ENCODE measurements at regions not wholly inside any gene's neighbourhood (a gene's known extent, or its start where the extent isn't known, plus 50 kb on each side); places are given as distances from the start of the nearest gene placed in this dataset.

DNA sequence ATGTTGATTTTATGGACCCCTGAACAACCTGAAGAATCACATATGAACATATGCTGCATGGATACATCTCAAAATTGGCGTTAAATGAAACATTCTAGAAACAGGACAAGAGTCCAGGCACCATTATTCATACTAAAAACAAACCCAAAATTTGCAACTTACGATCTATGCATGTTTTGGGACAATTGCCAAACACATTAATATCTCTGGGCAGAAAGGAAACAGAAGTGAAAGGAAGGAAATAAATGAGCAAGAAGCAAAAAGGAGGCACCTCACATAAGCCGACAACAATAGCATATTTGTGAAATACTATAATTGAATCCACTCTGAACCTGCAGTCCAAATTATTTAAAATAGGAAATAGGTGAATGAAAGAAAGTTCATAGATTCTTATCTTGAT lies 1505.3 kb downstream of the AACS start:
- DNase-seq (no peak), ATAC-seq (replicated peaks in 1 of 2) (no peak)
- H3K4me1 Mint-ChIP-seq (ENCODE audit: low read depth), result no peaks in the 10 kb centered on the region
- no peaks in the 10 kb centered on the region for H3K27me3 Mint-ChIP-seq (ENCODE audit: low read depth)
- H3K4me3 Mint-ChIP-seq, result no peak overlapping the region
- H3K36me3 Mint-ChIP-seq (ENCODE audit: insufficient read depth in 2 of 2), result no peaks in the 10 kb centered on the region
- H3K9me3 Mint-ChIP-seq, result peaks cover 0 to 3% of the 10 kb centered on the region in 2 donors
- H3K27ac Mint-ChIP-seq, result no peak overlapping the region

DNA sequence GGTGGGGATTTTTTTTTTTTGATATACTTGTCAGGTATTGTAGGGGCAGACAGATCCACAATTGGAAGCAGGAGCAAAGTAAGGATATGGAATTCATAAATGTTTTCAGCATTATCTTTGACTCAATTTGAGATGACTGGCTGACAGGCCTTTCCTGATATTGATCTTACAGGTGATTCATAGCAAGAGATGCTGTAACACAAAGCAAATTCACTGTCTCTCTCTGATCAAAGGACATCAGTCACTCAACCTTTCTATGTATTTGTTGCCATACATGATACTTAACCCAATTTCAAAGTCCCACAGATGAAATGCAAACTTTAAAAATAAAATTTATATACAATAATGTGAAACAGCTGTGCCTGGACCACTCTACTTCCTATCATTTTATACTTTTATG lies 1506.9 kb downstream of the AACS start:
- ATAC-seq (replicated peaks in 1 of 2) (peak in 1 of 2 donors; percentile 61), DNase-seq (no peak)
- Mint-ChIP-seq H3K4me1 (ENCODE audit: low read depth) (no peaks in the 10 kb centered on the region), H3K36me3 (ENCODE audit: insufficient read depth in 2 of 2) (no peaks in the 10 kb centered on the region), H3K4me3 (no peak overlapping the region), H3K27ac (no peak overlapping the region), H3K9me3 (peaks cover 4 to 7% of the 10 kb centered on the region in 2 donors), H3K27me3 (ENCODE audit: low read depth) (no peaks in the 10 kb centered on the region)

DNA sequence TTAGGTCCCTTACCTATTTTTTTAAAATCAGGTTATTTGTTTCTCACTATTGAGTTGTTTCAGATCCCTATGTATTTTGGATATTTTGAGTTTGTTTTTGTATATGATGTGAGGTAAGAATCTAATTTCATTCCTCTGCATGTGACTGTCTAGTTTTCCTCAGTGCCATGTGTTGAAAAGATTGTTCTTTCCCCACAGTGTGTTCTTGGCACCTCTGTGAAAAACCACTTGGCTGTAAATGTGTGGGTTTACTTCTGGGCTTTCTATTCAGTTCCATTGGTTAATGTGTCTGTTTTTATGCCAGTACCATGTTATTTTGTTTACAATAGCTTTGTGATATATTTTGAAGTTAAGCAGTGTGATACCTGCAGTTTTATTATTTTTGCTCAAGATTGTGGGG lies 1516.4 kb downstream of the AACS start:
- Mint-ChIP-seq H3K4me1 (ENCODE audit: low read depth) (no peaks in the 10 kb centered on the region), H3K27me3 (ENCODE audit: low read depth) (no peaks in the 10 kb centered on the region), H3K9me3 (peaks cover 2 to 3% of the 10 kb centered on the region in 2 donors), H3K4me3 (no peak overlapping the region), H3K27ac (no peak overlapping the region), H3K36me3 (ENCODE audit: insufficient read depth in 2 of 2) (no peaks in the 10 kb centered on the region)
- ATAC-seq (replicated peaks in 1 of 2) (no peak), DNase-seq (no peak)

DNA sequence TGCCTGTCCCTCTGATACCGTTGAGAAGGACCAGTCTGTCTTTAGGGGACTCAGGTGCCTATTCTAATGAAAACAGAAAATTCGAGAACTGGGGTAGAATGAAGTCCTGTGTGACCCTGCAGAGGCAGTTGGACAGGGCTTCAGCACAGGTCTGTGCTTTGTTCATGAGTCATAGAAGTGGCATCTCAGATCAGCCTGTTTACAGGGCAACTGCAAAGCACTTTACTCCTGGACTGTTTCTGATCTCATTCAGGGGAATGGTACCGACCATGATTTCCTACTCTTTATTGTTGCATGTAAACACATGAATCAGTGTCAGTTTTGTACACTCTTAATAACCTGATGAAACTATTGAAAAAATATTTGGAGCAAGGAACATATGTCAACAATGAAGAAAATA lies 1517.0 kb downstream of the AACS start:
- Mint-ChIP-seq H3K27ac (no peak overlapping the region), H3K4me1 (ENCODE audit: low read depth) (no peaks in the 10 kb centered on the region), H3K36me3 (ENCODE audit: insufficient read depth in 2 of 2) (no peaks in the 10 kb centered on the region), H3K9me3 (peaks cover 0 to 1% of the 10 kb centered on the region in 2 donors), H3K27me3 (ENCODE audit: low read depth) (no peaks in the 10 kb centered on the region), H3K4me3 (no peak overlapping the region)
- DNase-seq (no peak), ATAC-seq (replicated peaks in 1 of 2) (no peak)

DNA sequence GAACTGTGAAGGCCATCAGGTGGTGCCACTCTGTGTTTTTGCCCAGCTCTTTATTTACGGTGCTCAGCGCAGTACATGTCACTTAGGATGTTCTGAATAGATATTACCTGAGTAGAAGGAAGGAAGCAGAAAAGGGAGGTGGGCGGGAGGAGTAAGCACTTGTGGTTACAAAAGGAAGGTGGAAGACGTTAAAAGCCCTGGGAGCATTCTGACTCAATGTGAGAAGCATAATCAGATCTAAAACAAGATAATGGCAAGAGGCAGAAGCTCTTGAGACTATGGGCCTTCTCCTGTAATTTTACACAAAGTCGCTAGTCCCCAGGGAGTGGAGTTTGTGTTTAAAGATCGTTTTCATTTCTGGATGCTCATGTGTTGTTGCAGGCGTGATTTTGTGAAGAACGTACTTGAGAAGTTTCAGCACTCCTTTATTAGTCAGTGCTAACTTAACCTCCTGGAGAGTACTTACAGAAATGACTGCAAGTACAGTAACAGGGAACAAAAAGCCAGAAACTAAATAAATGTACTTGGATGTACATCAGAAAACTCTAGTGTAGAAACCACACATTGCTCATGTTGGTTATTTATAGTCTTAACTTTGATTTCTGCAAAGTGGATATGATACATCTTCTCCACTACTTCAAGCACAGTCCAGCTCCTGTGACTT lies 1523.5 kb downstream of the AACS start:
- Mint-ChIP-seq H3K27ac (no peak overlapping the region), H3K27me3 (ENCODE audit: low read depth) (no peaks in the 10 kb centered on the region), H3K36me3 (ENCODE audit: insufficient read depth in 2 of 2) (no peaks in the 10 kb centered on the region), H3K4me1 (ENCODE audit: low read depth) (peaks cover 4% of the 10 kb centered on the region), H3K4me3 (peak overlapping the region in 1 of 2 donors; percentile 65), H3K9me3 (peaks cover 0 to 1% of the 10 kb centered on the region in 2 donors)
- ATAC-seq (replicated peaks in 1 of 2), result peak; percentile 66 to 90
- DNase-seq, result peak in 1 of 2 donors; percentile 26

DNA sequence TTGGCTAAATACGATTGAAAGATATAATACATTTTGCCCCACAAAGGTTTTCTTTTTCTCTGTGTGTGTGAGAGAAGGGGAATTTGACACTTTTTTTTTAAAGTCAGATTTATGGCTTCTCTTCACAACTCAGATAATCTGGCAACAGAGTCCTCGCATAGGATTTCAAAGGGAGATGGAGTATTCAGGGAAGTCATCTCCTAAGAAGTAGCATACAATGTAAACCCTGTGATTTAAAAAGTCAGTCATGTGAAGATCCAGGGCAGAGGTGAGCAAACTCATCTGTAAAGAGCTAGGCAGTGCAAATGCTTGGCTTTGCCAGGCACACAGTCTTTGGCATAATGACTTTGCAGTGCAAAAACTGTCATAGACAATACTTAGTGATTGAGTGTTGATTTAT lies 1526.3 kb downstream of the AACS start:
- no peak overlapping the region for H3K27ac Mint-ChIP-seq
- H3K27me3 Mint-ChIP-seq (ENCODE audit: low read depth), result no peaks in the 10 kb centered on the region
- no peaks in the 10 kb centered on the region for H3K9me3 Mint-ChIP-seq
- peaks cover 4% of the 10 kb centered on the region for H3K4me1 Mint-ChIP-seq (ENCODE audit: low read depth)
- DNase-seq (no peak), ATAC-seq (replicated peaks in 1 of 2) (no peak)
- H3K4me3 Mint-ChIP-seq, result no peak overlapping the region
- no peaks in the 10 kb centered on the region for H3K36me3 Mint-ChIP-seq (ENCODE audit: insufficient read depth in 2 of 2)

DNA sequence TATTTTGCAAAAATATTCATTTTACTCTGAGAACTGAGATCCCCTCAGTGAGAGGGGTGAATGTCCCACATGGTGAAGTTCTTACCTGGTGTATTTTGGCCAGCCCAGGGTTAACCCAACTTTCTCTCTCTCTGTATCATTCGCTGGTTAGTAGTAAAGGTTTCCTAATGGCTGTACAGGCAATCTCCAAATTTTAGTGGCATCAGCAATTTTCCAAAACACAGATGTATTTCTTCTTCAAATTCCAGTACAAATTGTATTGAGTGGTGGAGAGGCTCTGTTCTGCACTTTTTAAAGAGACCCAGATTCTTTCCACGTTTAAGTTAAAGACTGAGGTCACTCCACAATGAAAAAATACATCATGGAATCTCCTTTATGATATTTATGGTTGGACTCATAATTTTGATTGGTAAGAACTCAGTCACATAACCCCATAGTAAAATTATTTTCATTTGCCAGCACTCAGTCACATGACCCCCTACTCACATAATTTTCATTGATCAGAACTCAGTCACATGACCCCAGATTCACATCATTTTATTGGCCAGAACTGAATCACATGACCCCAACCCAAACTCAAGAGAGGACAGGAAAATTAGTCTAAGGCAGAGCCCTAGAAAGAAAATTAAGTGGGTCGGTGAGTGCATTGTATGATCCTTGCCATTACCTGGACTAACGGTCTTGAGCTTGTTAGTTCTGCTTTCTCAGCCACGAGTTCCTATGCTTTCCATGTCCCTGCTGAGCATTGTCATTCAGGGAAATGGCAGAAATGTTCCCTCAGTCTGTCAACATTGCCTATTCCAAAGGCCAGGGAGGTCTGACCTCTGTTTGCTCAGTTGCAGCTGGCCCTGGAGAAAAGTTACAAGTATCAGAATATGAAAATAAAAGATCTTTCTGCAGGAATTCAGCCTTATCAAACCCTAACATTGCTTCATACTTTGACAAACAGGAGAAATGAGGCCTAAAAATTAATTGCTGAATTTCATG lies 1536.2 kb downstream of the AACS start:
- Mint-ChIP-seq H3K27me3 (ENCODE audit: low read depth) (no peaks in the 10 kb centered on the region), H3K9me3 (peaks cover 3 to 4% of the 10 kb centered on the region in 2 donors), H3K27ac (no peak overlapping the region), H3K4me3 (no peak overlapping the region), H3K4me1 (ENCODE audit: low read depth) (no peaks in the 10 kb centered on the region), H3K36me3 (ENCODE audit: insufficient read depth in 2 of 2) (no peaks in the 10 kb centered on the region)
- ATAC-seq (replicated peaks in 1 of 2) (no peak), DNase-seq (no peak)

DNA sequence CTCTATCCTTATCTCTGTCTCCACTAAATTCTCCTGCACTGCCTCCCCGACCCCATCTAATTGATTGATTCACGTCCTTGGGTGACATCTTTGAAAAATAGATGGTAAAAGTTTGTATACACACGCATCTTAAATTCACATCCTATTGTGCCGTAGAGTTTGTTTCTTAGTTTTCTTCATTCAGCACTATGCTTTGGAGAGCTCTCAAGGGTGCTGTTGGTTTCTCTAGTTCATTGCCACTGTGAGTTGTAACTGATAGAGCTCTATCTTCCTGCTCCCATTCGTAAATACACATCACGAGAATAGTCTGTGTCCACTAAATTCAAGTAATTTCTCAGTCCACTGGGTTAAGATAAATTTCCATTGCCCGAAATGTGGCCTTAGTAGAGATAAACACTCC lies 1537.4 kb downstream of the AACS start:
- DNase-seq (no peak), ATAC-seq (replicated peaks in 1 of 2) (no peak)
- Mint-ChIP-seq H3K27ac (no peak overlapping the region), H3K4me3 (no peak overlapping the region), H3K36me3 (ENCODE audit: insufficient read depth in 2 of 2) (no peaks in the 10 kb centered on the region), H3K9me3 (peaks cover 3 to 4% of the 10 kb centered on the region in 2 donors), H3K27me3 (ENCODE audit: low read depth) (no peaks in the 10 kb centered on the region), H3K4me1 (ENCODE audit: low read depth) (no peaks in the 10 kb centered on the region)

DNA sequence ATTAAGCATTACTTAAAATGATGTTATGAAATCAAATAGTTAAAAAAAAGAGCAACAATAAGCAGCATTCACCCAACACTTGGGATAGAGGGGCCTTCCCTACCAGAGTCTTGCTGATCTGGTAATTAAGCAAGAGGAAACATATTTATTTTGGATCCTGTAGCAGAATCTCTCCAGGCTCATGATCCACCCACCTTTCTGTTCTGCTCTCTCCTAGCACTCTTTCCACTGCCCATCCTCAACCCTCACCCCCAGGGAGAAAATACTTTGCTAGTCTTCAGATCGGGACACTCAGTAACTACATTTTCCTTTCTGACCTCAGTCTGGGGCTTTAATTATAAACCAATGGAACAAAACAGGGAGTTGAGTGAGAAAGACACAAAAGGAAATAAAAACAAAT lies 1541.9 kb downstream of the AACS start:
- Mint-ChIP-seq H3K9me3 (peaks cover 1 to 10% of the 10 kb centered on the region in 2 donors), H3K27me3 (ENCODE audit: low read depth) (no peaks in the 10 kb centered on the region), H3K27ac (no peak overlapping the region), H3K36me3 (ENCODE audit: insufficient read depth in 2 of 2) (no peaks in the 10 kb centered on the region), H3K4me3 (no peak overlapping the region), H3K4me1 (ENCODE audit: low read depth) (no peaks in the 10 kb centered on the region)
- no peak for DNase-seq
- no peak for ATAC-seq (replicated peaks in 1 of 2)

DNA sequence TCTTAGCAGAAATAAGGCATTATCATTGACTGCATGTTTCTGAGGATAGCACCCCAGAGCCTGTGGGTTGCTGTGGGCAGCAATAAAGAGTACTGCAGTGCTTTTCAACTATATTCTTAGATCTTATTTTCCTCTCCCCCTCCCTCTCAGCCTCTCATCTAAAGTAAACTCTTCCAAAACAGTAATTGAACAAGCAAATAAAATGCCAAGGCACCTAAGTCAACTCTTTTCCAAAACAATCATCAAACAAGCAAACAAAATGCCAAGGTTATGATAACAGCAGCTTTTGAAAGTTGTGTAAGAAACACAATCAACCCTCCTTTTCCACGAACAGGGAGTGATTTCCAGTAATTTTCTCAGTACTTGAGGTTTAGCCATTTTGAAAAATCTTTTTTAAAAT lies 1542.6 kb downstream of the AACS start:
- H3K4me3 Mint-ChIP-seq, result no peak overlapping the region
- DNase-seq (no peak), ATAC-seq (replicated peaks in 1 of 2) (no peak)
- no peak overlapping the region for H3K27ac Mint-ChIP-seq
- H3K4me1 Mint-ChIP-seq (ENCODE audit: low read depth), result no peaks in the 10 kb centered on the region
- no peaks in the 10 kb centered on the region for H3K27me3 Mint-ChIP-seq (ENCODE audit: low read depth)
- peaks cover under 1 to 2% of the 10 kb centered on the region in 2 donors for H3K36me3 Mint-ChIP-seq (ENCODE audit: insufficient read depth in 2 of 2)
- peaks cover 3 to 13% of the 10 kb centered on the region in 2 donors for H3K9me3 Mint-ChIP-seq

DNA sequence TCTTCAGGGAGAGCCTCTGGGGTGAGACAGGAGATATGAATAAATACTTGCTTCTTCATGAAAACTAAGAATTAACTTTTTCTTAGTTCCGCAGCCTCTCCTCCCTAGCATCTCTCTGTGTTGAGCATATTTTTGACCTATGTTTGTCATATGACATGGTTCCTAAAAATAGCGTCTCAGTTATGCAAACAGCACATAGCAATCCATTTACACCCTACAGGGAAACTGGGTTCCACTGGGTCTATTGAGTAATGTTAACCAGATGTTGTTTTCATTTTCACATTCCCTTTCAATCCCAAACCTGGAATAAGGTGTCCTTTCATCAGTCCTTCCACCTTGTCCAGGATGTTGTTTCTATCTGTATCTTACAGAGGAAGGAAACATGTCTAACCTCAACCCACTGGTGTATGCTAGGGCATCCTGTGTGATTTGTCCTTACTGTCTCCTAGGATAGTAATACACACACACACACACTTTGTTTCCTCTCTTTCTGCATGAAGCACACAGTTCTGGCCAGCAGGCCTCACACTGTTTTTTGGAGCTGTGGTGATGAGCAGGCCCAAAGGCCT lies 1543.5 kb downstream of the AACS start:
- DNase-seq (no peak), ATAC-seq (replicated peaks in 1 of 2) (no peak)
- Mint-ChIP-seq H3K4me1 (ENCODE audit: low read depth) (no peaks in the 10 kb centered on the region), H3K36me3 (ENCODE audit: insufficient read depth in 2 of 2) (peaks cover 2 to 4% of the 10 kb centered on the region in 2 donors), H3K4me3 (no peak overlapping the region), H3K27ac (no peak overlapping the region), H3K9me3 (peaks cover 3 to 16% of the 10 kb centered on the region in 2 donors), H3K27me3 (ENCODE audit: low read depth) (no peaks in the 10 kb centered on the region)

DNA sequence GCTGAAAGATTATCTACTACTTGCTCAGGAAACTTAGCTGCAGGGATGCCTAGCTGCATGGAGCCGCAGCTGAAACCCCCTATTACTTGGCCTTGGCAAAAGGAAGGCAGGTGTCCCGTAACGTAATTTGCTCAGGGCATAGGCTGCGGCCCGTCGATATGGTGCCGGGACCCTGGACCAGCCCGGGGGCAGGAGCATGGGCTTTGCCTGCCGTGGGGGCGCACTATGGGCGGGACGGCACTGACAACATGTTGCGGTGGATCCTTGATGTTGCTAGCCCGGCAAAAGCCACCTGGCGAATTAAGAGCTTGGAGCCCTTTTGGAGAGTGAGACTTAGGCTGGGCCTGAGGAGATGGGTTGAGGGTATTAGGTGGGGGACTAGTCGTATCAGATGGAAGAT lies 1551.2 kb downstream of the AACS start:
- H3K4me3 Mint-ChIP-seq, result no peak overlapping the region
- ATAC-seq (replicated peaks in 1 of 2) (no peak), DNase-seq (no peak)
- peaks cover 2 to 6% of the 10 kb centered on the region in 2 donors for H3K36me3 Mint-ChIP-seq (ENCODE audit: insufficient read depth in 2 of 2)
- H3K4me1 Mint-ChIP-seq (ENCODE audit: low read depth), result no peaks in the 10 kb centered on the region
- no peaks in the 10 kb centered on the region for H3K27me3 Mint-ChIP-seq (ENCODE audit: low read depth)
- no peak overlapping the region for H3K27ac Mint-ChIP-seq
- H3K9me3 Mint-ChIP-seq, result peaks cover 10 to 19% of the 10 kb centered on the region in 2 donors

DNA sequence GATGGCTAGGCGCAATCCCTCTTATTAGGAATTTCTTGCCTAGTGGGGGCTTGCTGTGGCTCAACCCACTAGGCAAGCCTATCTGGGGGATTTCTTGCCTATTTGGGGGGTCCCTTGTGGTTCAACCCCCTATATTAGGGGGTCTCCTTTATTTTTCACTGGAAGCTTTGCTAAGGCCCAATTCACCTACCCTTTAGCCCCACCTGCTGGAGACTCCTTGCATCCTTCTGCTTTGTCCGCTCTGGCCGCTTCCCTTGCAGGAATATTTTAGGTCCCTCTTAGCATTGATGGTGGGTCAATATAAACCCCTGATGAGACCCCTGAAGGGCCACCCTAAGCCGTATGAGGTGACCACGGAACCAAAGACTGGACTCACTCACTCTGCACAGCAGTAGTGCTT lies 1552.1 kb downstream of the AACS start:
- Mint-ChIP-seq H3K36me3 (ENCODE audit: insufficient read depth in 2 of 2) (peaks cover 2 to 6% of the 10 kb centered on the region in 2 donors), H3K4me3 (no peak overlapping the region), H3K27ac (no peak overlapping the region), H3K27me3 (ENCODE audit: low read depth) (no peaks in the 10 kb centered on the region), H3K4me1 (ENCODE audit: low read depth) (no peaks in the 10 kb centered on the region), H3K9me3 (peaks cover 10 to 13% of the 10 kb centered on the region in 2 donors)
- DNase-seq, result peak in 1 of 2 donors; percentile 8
- ATAC-seq (replicated peaks in 1 of 2), result no peak
